GM21529 (cell line): ENCODE measurements at regions not wholly inside any gene's neighbourhood (a gene's known extent, or its start where the extent isn't known, plus 50 kb on each side); places are given as distances from the start of the nearest gene placed in this dataset.
"Not testable (repeated sequence)": the region's sequence is repeated elsewhere in the genome, so short reads cannot be mapped to it uniquely, and the experiment has no call there.

ENCODE experiments used
- ATAC-seq: cut with Tn5 transposase; IDR thresholded peaks from one replicate; pipeline ENCODE4 v1.9.1; 2021; ENCODE audit not compliant: unreplicated experiment

DNA sequence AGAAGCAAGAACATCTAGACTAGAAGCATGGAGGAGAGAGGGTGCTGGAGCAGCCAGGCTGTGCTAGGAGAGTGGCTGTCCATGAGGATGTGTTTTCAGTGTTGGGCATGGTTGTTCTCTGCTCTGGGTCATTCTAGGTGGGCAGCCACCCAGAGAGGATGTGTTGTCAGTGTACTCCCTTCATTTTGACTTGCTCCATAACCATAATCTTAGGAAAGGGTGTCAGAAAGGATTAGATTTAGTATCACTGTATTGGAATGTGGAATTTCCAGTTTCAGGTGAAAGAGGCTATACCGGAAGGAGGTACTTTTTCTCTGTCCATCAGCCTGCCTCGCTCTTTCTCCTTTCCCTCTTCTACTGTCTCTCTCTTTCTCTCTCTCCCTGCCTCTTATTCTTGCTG, 474.5 kb upstream of the PODXL start:
- ATAC-seq: no peak

DNA sequence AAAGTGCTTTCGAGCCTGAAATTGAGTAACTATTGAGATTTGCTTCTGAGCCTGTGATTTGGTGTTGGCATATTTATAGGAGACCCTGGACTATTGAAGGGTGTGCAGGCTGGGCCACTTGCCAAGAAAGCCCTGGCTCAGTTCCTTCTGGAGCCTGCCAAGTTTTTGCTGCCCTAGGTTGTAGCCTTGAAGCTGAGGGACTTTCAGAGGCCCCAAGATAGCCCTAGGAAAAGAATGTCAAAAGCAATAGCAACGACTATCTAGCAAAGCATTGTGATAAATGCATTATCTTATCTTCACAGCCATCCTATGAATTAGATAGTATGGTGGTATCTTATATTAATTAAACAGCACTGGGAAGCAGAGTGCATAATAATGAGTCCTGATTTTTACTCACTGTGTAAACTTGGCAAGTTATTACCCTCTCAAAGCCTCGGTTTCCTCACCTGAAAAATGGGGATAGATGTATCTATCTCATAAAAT, 473.7 kb upstream of the PODXL start:
- ATAC-seq: no peak

DNA sequence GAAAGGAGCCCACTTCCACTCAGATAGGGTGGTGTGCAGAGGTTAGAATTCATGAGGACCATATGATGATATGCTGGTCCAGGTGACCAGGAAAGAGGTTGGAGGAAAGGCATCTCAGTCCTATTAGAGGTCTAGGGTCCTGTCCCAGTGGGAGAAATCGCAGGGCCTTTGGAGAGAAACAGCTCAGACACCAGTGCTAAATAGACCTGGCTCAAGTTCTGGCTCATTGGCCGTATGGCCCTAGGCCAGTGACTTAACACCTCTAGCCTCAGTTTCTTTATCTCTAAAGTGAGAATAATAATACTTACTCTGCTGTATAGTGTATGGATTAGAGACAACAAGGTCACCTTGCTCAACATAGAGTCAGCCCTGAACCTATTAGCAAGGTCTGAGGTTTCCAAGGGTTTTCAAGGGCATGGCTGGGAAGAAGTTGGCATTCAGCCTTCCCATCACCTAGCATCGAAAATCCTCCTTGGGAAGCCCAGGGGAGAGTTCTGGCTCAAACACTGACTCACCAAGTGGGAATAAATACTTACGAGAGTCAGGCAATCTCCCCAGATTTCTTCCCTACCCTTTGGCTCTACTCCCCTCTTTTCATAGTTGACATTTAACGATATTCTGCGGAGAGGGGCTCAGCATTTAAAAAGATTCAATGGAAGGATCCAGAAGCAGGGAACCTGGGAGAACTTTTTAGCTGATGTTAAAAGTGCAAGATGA, 473.1 kb upstream of the PODXL start:
- no peak for ATAC-seq

DNA sequence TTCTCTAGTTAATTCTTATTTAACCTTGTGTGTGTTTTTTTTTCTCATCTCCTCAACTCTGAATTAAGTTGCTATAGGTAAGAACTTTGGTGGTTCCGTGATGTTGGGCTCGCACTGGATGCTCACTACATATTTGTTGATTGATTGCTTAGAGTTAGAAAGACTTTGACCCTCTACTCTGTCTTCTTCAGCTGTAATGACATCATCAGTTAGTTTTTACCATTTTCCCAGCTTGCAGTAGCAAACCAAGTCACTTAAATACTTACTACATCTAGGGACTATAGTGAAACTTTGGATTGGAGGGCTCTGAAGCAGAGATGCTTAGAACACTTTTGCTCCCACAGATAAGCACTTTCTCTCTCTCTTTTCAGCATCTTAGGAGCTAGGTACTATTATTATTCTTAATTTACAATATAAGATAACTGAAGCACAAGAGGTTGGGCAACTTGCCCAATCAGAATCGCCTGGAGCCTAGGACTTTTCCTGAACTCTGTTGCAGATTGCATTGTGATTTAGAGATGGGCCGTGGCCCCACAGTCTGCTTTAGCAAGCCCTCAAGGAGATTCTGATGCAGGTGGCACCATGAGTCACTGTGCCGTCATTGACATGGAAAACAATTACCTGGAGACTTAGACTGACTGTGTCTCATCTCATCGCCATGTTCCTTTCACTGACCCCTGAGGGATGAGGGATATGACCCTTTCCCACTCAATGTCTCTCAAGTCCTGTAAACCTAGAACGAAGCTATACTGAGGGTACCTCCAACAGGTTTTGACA, 471.9 kb upstream of the PODXL start:
- no peak for ATAC-seq

DNA sequence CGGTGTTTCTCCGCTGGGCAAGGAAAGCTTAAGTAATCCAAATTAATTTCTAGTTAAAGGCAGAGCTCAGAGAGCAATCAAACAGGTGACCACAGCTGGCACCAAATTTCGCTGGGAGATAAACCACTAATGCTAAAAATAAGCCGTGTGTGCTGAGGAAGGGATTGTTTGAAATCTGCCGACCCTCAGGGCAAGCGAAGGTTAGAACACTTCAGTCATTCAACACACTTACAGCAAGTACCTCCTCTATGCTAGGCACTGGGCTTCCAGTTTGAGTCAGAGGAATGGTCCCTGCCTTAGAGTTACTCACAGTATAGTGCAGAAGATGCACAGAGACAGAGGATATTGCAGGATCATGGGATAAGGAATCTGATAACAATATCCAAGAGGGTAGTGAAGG, 467.9 kb upstream of the PODXL start:
- ATAC-seq: no peak

DNA sequence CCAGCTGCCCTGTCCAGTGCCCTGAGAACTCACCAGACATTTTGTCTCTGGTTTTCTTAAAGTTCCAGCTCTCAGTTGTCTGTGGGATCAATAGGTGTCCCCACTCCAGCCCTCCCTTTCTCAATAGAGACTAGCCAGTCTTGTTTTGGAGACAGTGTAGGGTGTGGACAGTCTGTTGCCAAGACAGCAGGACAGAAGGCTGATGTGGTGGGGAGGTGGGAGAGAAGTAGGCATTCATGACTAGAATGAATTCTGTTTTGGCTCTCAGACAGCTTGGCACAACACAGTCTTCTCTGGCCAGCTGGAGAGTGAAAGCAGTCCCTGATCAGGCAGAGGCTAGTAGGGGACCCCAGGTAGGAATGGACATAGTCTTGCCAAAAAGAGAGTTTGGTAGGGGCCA, 467.0 kb upstream of the PODXL start:
- no peak for ATAC-seq

DNA sequence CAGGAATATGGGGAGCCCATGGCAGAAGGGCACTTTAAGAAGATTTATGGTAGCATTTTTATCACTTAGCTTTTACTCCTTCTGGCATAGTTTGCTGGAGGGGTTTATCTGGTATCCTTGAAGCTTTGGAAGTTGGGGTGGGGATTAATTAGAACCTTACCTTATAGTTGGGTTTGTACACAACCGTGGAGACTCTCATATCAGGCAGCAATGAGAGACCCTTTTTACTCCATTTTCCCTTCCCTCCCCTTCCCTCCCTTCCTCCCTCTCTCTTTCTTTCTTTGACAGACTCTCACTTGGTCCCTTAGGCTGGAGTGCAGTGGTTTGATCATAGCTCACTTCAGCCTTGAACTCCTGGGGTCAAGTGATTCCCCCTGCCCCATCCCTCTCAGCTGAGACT, 465.8 kb upstream of the PODXL start:
- ATAC-seq: no peak

DNA sequence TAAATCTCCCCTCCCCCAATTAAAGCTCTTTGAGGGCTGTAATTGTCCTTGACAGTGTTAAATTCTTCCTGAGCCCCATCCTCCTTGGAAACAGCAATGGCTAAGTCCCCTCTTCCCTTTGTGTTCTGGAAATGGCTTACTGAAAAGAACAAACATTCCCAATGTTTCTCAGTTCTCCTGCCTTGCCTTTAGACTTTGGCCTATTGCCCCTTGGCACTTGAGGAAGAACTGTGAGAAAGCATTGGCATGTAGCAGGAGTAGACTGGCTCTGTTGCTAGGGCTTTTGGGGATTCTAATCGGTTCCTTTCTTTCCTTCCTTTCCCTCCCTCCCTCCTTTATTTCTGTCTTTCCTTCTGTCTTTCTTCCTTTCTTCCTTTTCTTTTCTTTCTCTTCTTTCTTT, 463.3 kb upstream of the PODXL start:
- ATAC-seq: no peak

DNA sequence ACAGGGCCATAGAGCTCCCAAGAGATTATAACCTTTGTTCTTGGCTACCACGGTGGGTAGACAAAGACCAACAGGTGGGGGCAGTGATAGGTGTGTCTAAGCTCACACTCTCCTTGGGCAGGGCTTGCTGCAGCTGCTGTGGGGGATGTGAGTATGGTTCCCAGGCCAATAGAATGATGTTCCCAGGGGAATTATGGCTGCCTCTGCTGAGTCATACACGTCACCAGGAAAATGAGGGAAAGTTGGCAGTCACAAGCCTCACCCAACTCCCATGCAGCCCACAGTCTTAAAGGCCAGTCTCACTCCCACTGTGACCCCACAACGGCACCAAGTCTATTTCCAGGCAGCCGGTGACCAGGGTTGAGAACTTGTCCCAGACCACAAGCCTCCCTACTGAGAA, 453.4 kb upstream of the PODXL start:
- ATAC-seq: no peak

DNA sequence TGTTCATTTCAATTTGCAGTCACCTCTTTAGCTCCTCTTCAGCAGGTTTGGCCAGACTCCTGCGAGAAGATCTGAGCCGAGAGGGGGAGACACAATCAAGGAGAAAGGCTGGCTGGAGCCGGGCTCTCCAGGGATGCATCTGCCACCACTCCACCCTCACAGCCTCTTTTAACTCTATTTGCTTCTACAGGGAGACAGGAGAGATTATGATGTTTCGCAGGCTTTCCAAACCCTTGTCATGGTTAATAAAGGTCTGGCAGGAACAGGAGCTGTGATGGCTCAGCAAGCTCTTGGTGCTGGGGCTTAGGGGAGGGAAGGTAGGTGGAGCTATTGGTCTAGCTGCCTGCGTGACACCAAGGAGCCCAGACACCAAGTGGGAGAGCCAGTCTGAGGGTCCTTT, 448.1 kb upstream of the PODXL start:
- ATAC-seq: no peak

DNA sequence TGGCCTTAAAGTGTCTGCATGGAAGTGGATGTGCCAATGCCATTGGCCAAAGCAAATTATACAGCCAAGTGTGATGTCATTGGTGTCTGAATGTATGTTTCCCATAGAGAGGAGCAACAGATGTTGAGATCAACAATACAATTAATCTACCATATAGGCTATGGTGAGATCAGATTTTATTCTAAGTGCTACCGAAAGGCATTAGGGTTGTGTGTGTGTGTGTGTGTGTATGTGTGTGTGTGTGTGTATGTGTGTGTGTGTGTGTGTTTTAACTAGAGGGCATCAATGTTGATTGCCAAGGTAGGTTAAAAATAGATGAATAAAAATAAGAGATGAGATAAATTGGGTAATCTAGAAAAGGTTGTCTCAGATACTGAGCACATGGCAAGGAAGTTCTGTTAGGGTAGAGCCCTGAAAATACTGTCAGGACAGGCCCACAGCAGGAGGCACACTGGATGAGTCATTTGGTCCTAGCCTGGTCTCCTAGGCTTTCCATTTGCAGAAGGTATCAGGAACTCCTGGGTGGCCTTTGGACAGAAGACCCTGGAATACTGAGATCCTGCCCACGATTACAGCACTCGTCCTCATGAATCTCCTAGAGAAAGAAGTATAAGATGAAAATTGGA, 446.0 kb upstream of the PODXL start:
- ATAC-seq: no peak

DNA sequence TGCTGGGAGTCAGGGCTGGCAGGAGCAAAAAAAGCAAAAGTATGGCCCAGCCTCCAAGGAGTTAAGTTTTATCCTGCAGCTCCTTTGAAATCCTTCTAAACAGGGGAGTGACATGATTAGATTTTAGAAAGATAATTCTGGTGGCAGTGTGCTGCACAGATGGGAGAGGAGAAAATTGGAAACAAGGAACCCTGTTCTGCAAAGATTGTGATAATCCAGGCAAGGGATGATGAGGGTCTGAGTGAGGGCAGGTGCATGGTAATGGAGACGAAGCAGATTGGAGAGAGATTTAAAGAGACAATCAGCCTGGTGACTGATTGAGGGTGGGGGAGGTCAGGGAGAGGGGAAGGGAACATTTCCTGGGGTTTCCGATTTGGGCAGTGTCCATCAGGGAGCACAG, 444.7 kb upstream of the PODXL start:
- no peak for ATAC-seq

DNA sequence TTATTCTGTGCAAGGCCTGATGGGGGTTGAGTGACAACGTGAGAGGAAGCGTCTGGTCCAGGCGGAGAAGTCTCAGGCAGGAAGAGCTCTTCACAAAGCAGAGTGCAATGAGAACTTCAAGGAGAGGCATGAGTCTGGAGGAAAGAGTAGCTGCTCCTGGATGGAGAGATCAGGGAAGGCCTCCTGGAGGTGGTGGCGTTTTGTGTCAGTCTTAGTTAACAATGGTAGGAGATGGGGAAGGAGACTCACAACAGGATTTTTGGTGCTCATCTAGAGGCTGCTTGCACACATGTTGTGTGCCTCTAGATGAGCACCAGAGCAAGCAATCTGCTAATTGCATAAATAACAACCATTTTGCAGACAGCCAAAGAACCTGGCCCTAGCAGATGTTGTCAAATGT, 442.8 kb upstream of the PODXL start:
- no peak for ATAC-seq

DNA sequence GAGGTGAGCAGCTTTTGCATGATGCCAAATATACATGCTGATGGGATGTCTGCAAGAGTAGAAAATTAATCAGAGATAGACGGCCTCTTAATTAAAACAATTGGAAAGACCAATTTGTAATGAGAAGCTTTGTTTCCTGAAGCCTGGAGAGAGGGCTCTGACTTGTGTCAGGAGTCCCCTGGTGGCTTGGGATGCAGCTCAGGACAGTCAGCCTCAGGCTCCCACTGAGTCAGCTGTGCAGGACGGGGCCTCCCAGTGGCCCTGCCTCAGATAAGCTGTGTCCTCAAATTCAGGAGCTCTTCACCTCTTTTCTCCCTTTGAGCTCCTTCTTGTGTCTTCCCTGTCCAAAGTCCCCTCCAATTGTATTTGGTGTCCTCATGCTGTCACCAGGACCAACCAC, 438.9 kb upstream of the PODXL start:
- ATAC-seq: no peak

DNA sequence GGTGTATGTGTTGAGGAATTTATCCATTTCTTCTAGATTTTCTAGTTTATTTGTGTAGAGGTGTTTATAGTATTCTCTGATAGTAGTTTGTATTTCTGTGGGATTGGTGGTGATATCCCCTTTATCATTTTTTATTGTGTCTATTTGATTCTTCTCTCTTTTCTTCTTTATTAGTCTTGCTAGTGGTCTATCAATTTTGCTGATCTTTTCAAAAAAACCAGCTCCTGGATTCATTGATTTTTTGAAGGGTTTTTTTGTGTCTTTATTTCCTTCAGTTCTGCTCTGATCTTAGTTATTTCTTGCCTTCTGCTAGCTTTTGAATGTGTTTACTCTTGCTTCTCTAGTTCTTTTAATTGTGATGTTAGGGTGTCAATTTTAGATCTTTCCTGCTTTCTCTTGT, 424.6 kb upstream of the PODXL start:
- not testable (repeated sequence) for ATAC-seq

DNA sequence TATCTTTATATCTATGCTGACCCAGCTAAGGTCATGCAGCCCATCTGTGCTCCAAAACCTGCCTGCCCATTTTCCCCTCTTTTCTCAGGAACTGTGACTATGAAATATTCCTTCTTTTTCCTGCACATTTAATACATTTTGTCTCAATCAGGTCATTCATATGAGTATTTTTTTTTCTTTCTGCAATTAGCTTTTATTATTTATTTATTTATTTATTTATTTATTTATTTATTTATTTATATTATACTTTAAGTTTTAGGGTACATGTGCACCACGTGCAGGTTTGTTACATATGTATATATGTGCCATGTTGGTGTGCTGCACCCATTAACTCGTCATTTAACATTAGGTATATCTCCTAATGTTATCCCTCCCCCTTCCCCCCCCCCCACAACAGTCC, 421.7 kb upstream of the PODXL start:
- not testable (repeated sequence) for ATAC-seq

DNA sequence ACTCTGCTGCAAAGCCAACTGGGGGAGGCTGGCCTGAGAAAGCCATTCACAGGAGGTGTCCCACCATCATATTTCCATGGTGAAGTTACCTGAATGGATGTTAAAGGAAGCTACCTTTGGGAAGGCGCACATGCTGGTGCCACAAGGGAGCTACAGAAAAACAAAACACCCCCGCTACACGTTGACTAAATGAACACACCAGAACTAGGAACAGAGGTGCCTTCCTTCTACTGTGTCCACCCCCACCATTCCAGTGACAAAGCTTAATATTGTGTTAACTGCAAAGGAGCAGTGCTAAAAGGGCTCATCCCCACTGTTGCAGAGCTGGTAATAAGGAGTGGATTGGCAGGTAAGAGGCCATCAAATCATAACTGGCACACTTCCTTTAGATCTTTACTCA, 420.0 kb upstream of the PODXL start:
- ATAC-seq: no peak

DNA sequence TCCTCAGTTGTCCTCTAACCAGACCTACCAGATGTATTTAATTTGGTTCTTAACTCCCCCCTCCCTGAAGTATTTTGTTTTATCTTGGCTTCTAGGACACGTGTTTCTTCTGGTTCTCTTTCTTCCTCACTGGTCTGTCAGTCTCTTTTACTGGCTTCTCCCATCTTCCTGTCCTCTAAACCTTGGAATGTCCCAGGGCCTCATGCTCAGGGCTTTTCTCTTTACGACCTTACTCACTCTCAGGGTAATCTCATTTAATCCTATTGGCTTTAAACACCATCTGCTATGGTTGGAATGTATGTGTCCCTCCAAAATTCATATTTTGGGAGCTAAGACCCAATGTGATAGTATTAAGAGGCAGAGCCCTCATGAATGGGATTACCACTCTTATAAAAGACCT, 418.2 kb upstream of the PODXL start:
- no peak for ATAC-seq

DNA sequence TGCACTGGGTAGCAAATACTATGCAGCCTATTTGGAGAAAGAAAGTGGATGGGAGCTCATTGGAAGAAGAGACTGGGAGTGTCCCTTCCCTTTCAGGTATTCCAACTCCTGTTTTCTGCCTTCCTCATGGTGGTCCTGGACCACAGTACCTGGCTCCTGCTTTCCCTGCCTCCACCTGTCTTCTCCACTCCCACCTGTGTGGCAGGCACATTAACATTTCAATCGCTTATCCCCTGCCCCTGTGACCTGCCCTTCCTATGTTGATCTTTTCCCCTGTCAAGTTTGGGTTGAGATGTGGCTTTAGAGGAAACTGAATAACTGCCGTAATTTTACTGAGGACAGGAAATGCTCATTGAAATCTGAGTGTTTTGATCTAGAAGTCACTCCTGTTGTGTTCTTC, 415.8 kb upstream of the PODXL start:
- no peak for ATAC-seq

DNA sequence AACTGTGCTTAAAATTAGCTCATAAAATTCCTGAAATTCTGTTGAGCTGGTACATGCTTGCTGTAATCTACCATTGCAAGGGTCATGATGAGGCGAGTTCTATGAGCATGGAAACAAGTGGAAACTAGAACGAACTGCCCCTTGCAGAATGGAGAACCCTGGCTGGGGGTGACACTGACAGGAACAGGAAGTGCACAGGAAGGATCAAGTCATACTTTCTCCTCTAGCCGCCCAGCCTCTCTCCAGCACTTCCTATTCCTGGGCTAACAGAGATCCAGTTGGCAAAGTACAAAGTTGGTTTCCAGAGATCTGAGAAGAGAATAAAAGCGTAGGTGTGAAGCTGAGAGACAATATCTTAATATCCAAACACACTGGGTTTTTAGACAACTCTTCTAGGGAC, 414.2 kb upstream of the PODXL start:
- no peak for ATAC-seq

DNA sequence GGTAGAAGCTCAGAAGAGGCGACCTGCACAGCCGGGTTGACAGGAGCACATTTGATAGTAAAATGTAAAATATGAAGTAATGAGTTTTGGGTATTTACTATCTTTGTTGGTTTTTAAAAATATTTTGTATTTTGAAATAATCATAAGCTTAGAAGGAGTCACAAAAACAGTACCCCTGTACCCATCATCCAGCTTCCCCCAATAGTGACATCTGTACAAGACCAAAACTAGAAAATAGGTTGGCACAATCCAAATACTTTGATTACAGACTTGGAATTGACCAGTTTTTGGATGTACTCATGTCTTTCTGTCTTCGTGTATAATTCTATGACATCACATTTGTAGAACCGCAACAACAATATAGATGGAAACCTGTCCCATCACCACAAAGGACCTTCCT, 413.1 kb upstream of the PODXL start:
- ATAC-seq: no peak

DNA sequence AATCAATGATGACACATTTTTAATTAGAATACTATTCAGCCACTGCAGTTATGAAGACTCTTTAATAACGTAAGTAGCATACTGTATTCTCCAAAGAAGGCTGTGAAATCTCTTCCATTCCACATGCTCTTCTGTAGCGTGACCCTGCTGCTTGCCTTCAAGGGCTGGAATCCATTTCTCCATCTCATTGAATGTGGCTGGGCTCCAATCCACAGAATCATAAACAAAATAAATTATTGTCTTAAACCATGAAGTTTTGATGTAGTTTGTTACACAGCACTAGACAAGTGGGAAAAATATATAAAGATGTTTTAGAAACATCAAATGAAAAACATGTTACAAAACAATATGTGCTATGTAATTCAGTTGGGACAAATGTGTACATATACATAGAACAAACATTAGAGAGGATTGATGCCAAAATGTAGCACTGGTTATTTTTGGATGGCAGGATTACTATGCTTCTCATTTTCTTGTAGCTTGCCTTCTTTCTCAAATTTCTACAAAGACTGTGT, 410.8 kb upstream of the PODXL start:
- ATAC-seq: no peak
